NT2/D1 (cell line): ENCODE measurements at regions not wholly inside any gene's neighbourhood (a gene's known extent, or its start where the extent isn't known, plus 50 kb on each side); places are given as distances from the start of the nearest gene placed in this dataset.

ENCODE experiments used
- YY1 ChIP-seq: IDR thresholded peaks from 2 replicates; pipeline ENCODE4 v1.6.1; 2011; ENCODE audit not compliant: insufficient read length, insufficient read depth
- ZNF274 ChIP-seq: IDR thresholded peaks from 2 replicates; pipeline ENCODE4 v1.6.1; 2011; ENCODE audit warnings: mild to moderate bottlenecking, low read depth, low read length

GRCh38 chr20:17869295-17869994 lies 99.1 kb downstream of the SNX5 start:
- TF ChIP-seq ZNF274 (no peak), YY1 (no peak)
